Neuronal stem cell (in vitro differentiated cells): ENCODE measurements at regions not wholly inside any gene's neighbourhood (a gene's known extent, or its start where the extent isn't known, plus 50 kb on each side); places are given as distances from the start of the nearest gene placed in this dataset.
A peak's percentile ranks its signal among the peaks of the same experiment; 100 is the strongest.

Experiments used
- DNase-seq: peaks from one replicate; pipeline ENCODE4 v3.0.0-alpha.2; 2013; ENCODE audit warnings: low spot score
- H2AFZ ChIP-seq: one replicate; pipeline ENCODE4 v1.6.1; 2013; ENCODE audit warnings: mild to moderate bottlenecking, low read length, inconsistent platforms
- H2AK5ac ChIP-seq: 2 replicates; pipeline ENCODE4 v1.6.1; 2013; ENCODE audit warnings: low read depth, mild to moderate bottlenecking, inconsistent platforms, low read length, moderate library complexity, mixed read lengths
- H2BK120ac ChIP-seq: 2 replicates; pipeline ENCODE4 v1.6.1; 2013; ENCODE audit warnings: low read depth, mild to moderate bottlenecking, inconsistent platforms, low read length, moderate library complexity, mixed read lengths
- H2BK12ac ChIP-seq: one replicate; pipeline ENCODE4 v1.6.1; 2013; ENCODE audit warnings: low read length, inconsistent platforms
- H2BK15ac ChIP-seq: 2 replicates; pipeline ENCODE4 v1.6.1; 2013; ENCODE audit warnings: mild to moderate bottlenecking, low read length, inconsistent platforms, mixed read lengths
- H2BK5ac ChIP-seq: one replicate; pipeline ENCODE4 v1.6.1; 2013; ENCODE audit warnings: inconsistent platforms, mild to moderate bottlenecking, low read length, moderate library complexity
- H3K14ac ChIP-seq: one replicate; pipeline ENCODE4 v1.6.1; 2013; ENCODE audit warnings: low read length, inconsistent platforms
- H3K18ac ChIP-seq: 2 replicates; pipeline ENCODE4 v1.6.1; 2013; ENCODE audit warnings: low read length, inconsistent platforms
- H3K23ac ChIP-seq: 2 replicates; pipeline ENCODE4 v1.6.1; 2013; ENCODE audit warnings: low read depth, mild to moderate bottlenecking, mixed read lengths, low read length, inconsistent platforms; ENCODE audit not compliant: poor library complexity
- H3K27ac ChIP-seq: replicated peaks from 3 replicates; pipeline ENCODE4 v1.5.1; 2013; ENCODE audit warnings: low read length, inconsistent platforms
- H3K27me3 ChIP-seq, 3 experiments: 2 replicates each; pipeline ENCODE4 v1.6.1; 2013; ENCODE audit warnings: low read length in 3 of 3, mild to moderate bottlenecking in 2 of 3, inconsistent platforms in 1 of 3, low read depth in 1 of 3, mixed read lengths in 1 of 3, moderate library complexity in 1 of 3; ENCODE audit not compliant: control insufficient read depth in 3 of 3, insufficient read depth in 3 of 3
- H3K36me3 ChIP-seq, 2 donors: replicated peaks in 1 of 2; 2 replicates each; pipeline ENCODE4 v1.6.1; 2013; ENCODE audit warnings: low read length in 2 of 2; ENCODE audit not compliant: control insufficient read depth in 2 of 2, insufficient read depth in 2 of 2
- H3K4ac ChIP-seq: 2 replicates; pipeline ENCODE4 v1.6.1; 2013; ENCODE audit warnings: inconsistent platforms, mild to moderate bottlenecking, low read length, moderate library complexity
- H3K4me1 ChIP-seq, 2 donors: 1 replicate in 1 of 2; 2 replicates in 1 of 2; pipeline ENCODE4 v1.6.1; 2013; ENCODE audit warnings: low read length in 2 of 2, low read depth in 1 of 2; ENCODE audit not compliant: control insufficient read depth in 2 of 2, insufficient read depth in 1 of 2
- H3K4me2 ChIP-seq: one replicate; pipeline ENCODE4 v1.6.1; 2013; ENCODE audit warnings: mild to moderate bottlenecking, low read length, inconsistent platforms; ENCODE audit not compliant: insufficient read depth, poor library complexity, severe bottlenecking
- H3K4me3 ChIP-seq, 2 donors: 2 replicates each; pipeline ENCODE4 v1.5.1; 2013; ENCODE audit warnings: low read length in 2 of 2, mild to moderate bottlenecking in 2 of 2, inconsistent platforms in 1 of 2, moderate library complexity in 1 of 2
- H3K79me1 ChIP-seq: one replicate; pipeline ENCODE4 v1.6.1; 2013; ENCODE audit warnings: low read depth, mild to moderate bottlenecking, inconsistent platforms, low read length, moderate library complexity
- H3K9ac ChIP-seq: one replicate; pipeline ENCODE4 v1.6.1; 2013; ENCODE audit warnings: mild to moderate bottlenecking, low read depth, low read length, inconsistent platforms; ENCODE audit not compliant: poor library complexity
- H3K9me3 ChIP-seq, 2 donors: replicated peaks in 1 of 2; 2 replicates each; pipeline versions ENCODE3 to v1.6.1; 2013; ENCODE audit warnings: low read length in 2 of 2, mild to moderate bottlenecking in 2 of 2, inconsistent platforms in 1 of 2, low read depth in 1 of 2, mixed read lengths in 1 of 2, moderate library complexity in 1 of 2; ENCODE audit not compliant: control insufficient read depth in 2 of 2, insufficient read depth in 1 of 2
- H4K8ac ChIP-seq: one replicate; pipeline ENCODE4 v1.6.1; 2013; ENCODE audit warnings: low read depth, mild to moderate bottlenecking, inconsistent platforms, low read length, moderate library complexity
- H4K91ac ChIP-seq: one replicate; pipeline ENCODE4 v1.6.1; 2013; ENCODE audit warnings: low read length, low read depth, mild to moderate bottlenecking, inconsistent platforms; ENCODE audit not compliant: poor library complexity
- WGBS, 2 donors: extraction: QIAGEN DNeasy Blood & Tissue Kit; methylation state at CpG; one replicate each; pipeline ENCODE4 v1.1.7; 2013; ENCODE audit warnings: missing lambda C conversion rate in 2 of 2, mixed read lengths in 1 of 2; ENCODE audit not compliant: insufficient read length in 2 of 2, insufficient replicate concordance in 1 of 2; ENCODE audit errors: extremely low coverage in 2 of 2; 5-methylcytosine and 5-hydroxymethylcytosine counted together

- Histone ChIP-seq H3K4me2 (no peak overlapping the region), H3K23ac (peak overlapping the region; percentile 1), H3K79me1 (no peaks in the 10 kb centered on the region), H3K36me3 (no peaks in the 10 kb centered on the region), H2AFZ (no peak overlapping the region), H3K27ac (no peak overlapping the region), H4K91ac (no peak overlapping the region), H3K27me3 (peaks cover 0 to 25% (median 0%) of the 10 kb centered on the region in 3 experiments), H3K4me3 (peak overlapping the region in 1 of 2 donors; percentile 59), H3K9ac (peak overlapping the region; percentile 53), H3K9me3 (no peaks in the 10 kb centered on the region), H3K4me1 (peaks cover 0 to 6% of the 10 kb centered on the region in 2 donors), H2AK5ac (no peak overlapping the region), H2BK12ac (no peak overlapping the region), H2BK120ac (no peak overlapping the region), H3K18ac (peak overlapping the region; percentile 72), H2BK15ac (no peak overlapping the region), H4K8ac (no peak overlapping the region), H2BK5ac (no peak overlapping the region), H3K14ac (no peak overlapping the region), H3K4ac (no peak overlapping the region)
- WGBS, 2 donors, result no CpG with 5 or more reads among the region's 18 CpGs
- no peak for DNase-seq
Observed at GRCh38 chr11:134521452-134522289, 109.6 kb upstream of the B3GAT1 start.

GRCh38 chr11:134521001-134521400 lies 109.0 kb upstream of the B3GAT1 start:
- Histone ChIP-seq H3K4me3 (no peak overlapping the region), H3K27me3 (peaks cover 0 to 26% (median 0%) of the 10 kb centered on the region in 3 experiments), H3K36me3 (no peaks in the 10 kb centered on the region), H2BK120ac (no peak overlapping the region), H2BK15ac (no peak overlapping the region), H3K4me2 (no peak overlapping the region), H2BK5ac (no peak overlapping the region), H2AK5ac (no peak overlapping the region), H4K8ac (no peak overlapping the region), H3K9ac (no peak overlapping the region), H3K14ac (peak overlapping the region; percentile 79), H3K23ac (no peak overlapping the region), H3K4me1 (peaks cover 4 to 12% of the 10 kb centered on the region in 2 donors), H2BK12ac (no peak overlapping the region), H3K18ac (peak overlapping the region; percentile 14), H2AFZ (no peak overlapping the region), H3K4ac (no peak overlapping the region), H3K27ac (no peak overlapping the region), H4K91ac (no peak overlapping the region), H3K79me1 (no peaks in the 10 kb centered on the region), H3K9me3 (no peaks in the 10 kb centered on the region)
- WGBS, 2 donors, result no CpG with 5 or more reads among the region's 14 CpGs
- DNase-seq, result no peak

DNA sequence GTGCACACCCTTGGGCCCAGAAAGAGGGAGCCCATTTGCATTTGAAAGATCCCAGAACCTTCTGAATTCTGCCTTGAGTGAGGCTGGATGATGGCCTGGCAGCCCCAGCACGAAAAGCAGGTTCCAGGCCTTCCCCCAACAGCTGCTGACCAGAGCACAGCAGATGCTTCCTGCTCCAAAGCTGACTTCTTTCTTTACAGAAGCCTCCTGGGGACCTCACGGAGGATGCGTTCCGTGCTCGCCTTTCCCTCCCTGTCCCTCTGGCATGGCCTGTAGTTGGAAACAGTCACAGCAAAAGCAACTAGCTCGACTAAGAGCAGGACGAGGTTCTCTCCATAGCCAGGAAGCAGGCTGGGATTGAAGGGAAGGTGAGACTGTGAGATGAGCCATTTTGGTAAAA lies 107.7 kb upstream of the B3GAT1 start:
- Histone ChIP-seq H3K18ac (peak overlapping the region; percentile 85), H3K14ac (peak overlapping the region; percentile 10), H3K9me3 (no peaks in the 10 kb centered on the region), H2AK5ac (peak overlapping the region; percentile 80), H3K27me3 (peaks cover 0 to 29% (median 0%) of the 10 kb centered on the region in 3 experiments), H2BK120ac (no peak overlapping the region), H4K8ac (no peak overlapping the region), H2BK5ac (no peak overlapping the region), H3K4ac (no peak overlapping the region), H3K79me1 (no peaks in the 10 kb centered on the region), H3K23ac (peak overlapping the region; percentile 43), H2AFZ (no peak overlapping the region), H2BK15ac (no peak overlapping the region), H3K36me3 (no peaks in the 10 kb centered on the region), H3K9ac (no peak overlapping the region), H4K91ac (no peak overlapping the region), H3K4me1 (peaks cover 4 to 12% of the 10 kb centered on the region in 2 donors), H2BK12ac (no peak overlapping the region), H3K4me2 (no peak overlapping the region), H3K4me3 (no peak overlapping the region), H3K27ac (no peak overlapping the region)
- WGBS, 2 donors, result no CpG with 5 or more reads among the region's 7 CpGs
- DNase-seq, result no peak

GRCh38 chr11:134519390-134519750 lies 107.3 kb upstream of the B3GAT1 start:
- Histone ChIP-seq H2AFZ (no peak overlapping the region), H3K4me3 (no peak overlapping the region), H3K23ac (no peak overlapping the region), H2AK5ac (peak overlapping the region; percentile 29), H4K8ac (no peak overlapping the region), H3K18ac (peak overlapping the region; percentile 49), H3K4ac (no peak overlapping the region), H2BK12ac (no peak overlapping the region), H3K4me2 (no peak overlapping the region), H2BK15ac (no peak overlapping the region), H2BK5ac (no peak overlapping the region), H3K36me3 (no peaks in the 10 kb centered on the region), H3K9ac (no peak overlapping the region), H3K79me1 (no peaks in the 10 kb centered on the region), H3K14ac (no peak overlapping the region), H3K9me3 (no peaks in the 10 kb centered on the region), H3K27ac (no peak overlapping the region), H3K27me3 (peaks cover 0 to 28% (median 0%) of the 10 kb centered on the region in 3 experiments), H2BK120ac (no peak overlapping the region), H4K91ac (no peak overlapping the region), H3K4me1 (peaks cover 4 to 12% of the 10 kb centered on the region in 2 donors)
- DNase-seq, result no peak
- WGBS, 2 donors, result no CpG with 5 or more reads among the region's 6 CpGs
